Activated CD4-positive, alpha-beta T cell treated with anti-CD3 and anti-CD28 coated beads for 4 hours (primary cell): ENCODE measurements at regions not wholly inside any gene's neighbourhood (a gene's known extent, or its start where the extent isn't known, plus 50 kb on each side); places are given as distances from the start of the nearest gene placed in this dataset.
"Not testable (repeated sequence)": the region's sequence is repeated elsewhere in the genome, so short reads cannot be mapped to it uniquely, and the experiment has no call there.

Experiments used
- DNase-seq, 2 donors: peaks; one replicate each; pipeline ENCODE4 v3.0.0-alpha.2; 2020

GRCh38 chr16:48105976-48106375, 49.8 kb downstream of the ABCC12 start:
- DNase-seq: no peak

GRCh38 chr16:48105456-48105855, 50.3 kb downstream of the ABCC12 start:
- no peak for DNase-seq

GRCh38 chr16:48103591-48103990, 52.2 kb downstream of the ABCC12 start:
- no peak for DNase-seq

GRCh38 chr16:48102083-48103008, 53.4 kb downstream of the ABCC12 start:
- DNase-seq: no peak

GRCh38 chr16:48101069-48101674, 54.6 kb downstream of the ABCC12 start:
- DNase-seq: peak in 1 of 2 donors; percentile 9

GRCh38 chr16:48099455-48099854, 56.3 kb downstream of the ABCC12 start:
- DNase-seq: no peak

GRCh38 chr16:48098472-48098871, 57.3 kb downstream of the ABCC12 start:
- no peak for DNase-seq

- no peak for DNase-seq
These were observed 64.7 kb downstream of the ABCC12 start for GRCh38 chr16:48091117-48091516.

- no peak for DNase-seq
These were observed 66.6 kb downstream of the ABCC12 start for GRCh38 chr16:48089053-48089792.

- DNase-seq: no peak
These were observed 68.2 kb downstream of the ABCC12 start for GRCh38 chr16:48087639-48088038.

GRCh38 chr16:48086422-48086821, 69.4 kb downstream of the ABCC12 start:
- DNase-seq: no peak

- DNase-seq: no peak
These were observed 70.1 kb downstream of the ABCC12 start for GRCh38 chr16:48085729-48086128.

GRCh38 chr16:48084826-48085225, 71.0 kb downstream of the ABCC12 start:
- DNase-seq: no peak

- no peak for DNase-seq
These were observed 73.3 kb downstream of the ABCC12 start for GRCh38 chr16:48082516-48082915.

GRCh38 chr16:48081656-48082055, 74.1 kb downstream of the ABCC12 start:
- no peak for DNase-seq

- DNase-seq: no peak
These were observed 79.3 kb downstream of the ABCC12 start for GRCh38 chr16:48076455-48077012.

- DNase-seq: no peak
These were observed 80.4 kb downstream of the ABCC12 start for GRCh38 chr16:48075398-48075797.

GRCh38 chr16:48067388-48067787, 88.4 kb downstream of the ABCC12 start:
- DNase-seq: no peak

- DNase-seq: no peak
These were observed 90.8 kb downstream of the ABCC12 start for GRCh38 chr16:48064971-48065370.

GRCh38 chr16:48062681-48063080, 93.1 kb downstream of the ABCC12 start:
- no peak for DNase-seq

- DNase-seq: no peak
These were observed 95.9 kb downstream of the ABCC12 start for GRCh38 chr16:48059936-48060335.

- not testable (repeated sequence) for DNase-seq
These were observed 96.6 kb downstream of the ABCC12 start for GRCh38 chr16:48059190-48059589.

GRCh38 chr16:48057048-48057447, 98.7 kb downstream of the ABCC12 start:
- DNase-seq: no peak
